PC-9 (cell line): ENCODE measurements at regions not wholly inside any gene's neighbourhood (a gene's known extent, or its start where the extent isn't known, plus 50 kb on each side); places are given as distances from the start of the nearest gene placed in this dataset.

Source experiments
- BruUV-seq: library from RNA; stranded (reverse); fragments of 400-500 nt; replicated peaks from 2 replicates; lab custom pipeline; 2021; lab: Mats Ljungman, UMichigan
- CTCF ChIA-PET: fragments of 300-600 bp; sonication (Branson Sonifier 250); formaldehyde crosslinking; loops from one replicate; lab custom pipeline; 2022; ENCODE audit warnings: antibody characterized with exemption; lab: Charles Lee
- POLR2A ChIA-PET: fragments of 300-600 bp; sonication (Branson Sonifier 250); formaldehyde crosslinking; loops from one replicate; lab custom pipeline; 2022; ENCODE audit warnings: antibody characterized with exemption; ENCODE audit not compliant: unreplicated experiment; lab: Charles Lee
- DNase-seq, 2 experiments: peaks; one replicate each; pipeline versions ENCODE4 v3.0.0 to v3.0.0-alpha.2; 2015 to 2022; ENCODE audit warnings: mixed read lengths in 1 of 2
- H2AFZ ChIP-seq: fragments of 200-600 bp; sonication (generic); 2 replicates; pipeline ENCODE4 v1.8.1; 2017; ENCODE audit warnings: antibody characterized with exemption
- H3F3A ChIP-seq: fragments of 200-600 bp; sonication (generic); 2 replicates; pipeline ENCODE4 v1.8.1; 2017; ENCODE audit warnings: antibody characterized with exemption, mild to moderate bottlenecking, low read depth; ENCODE audit not compliant: insufficient read depth
- H3K27ac ChIP-seq: fragments of 200-600 bp; sonication (generic); 2 replicates; pipeline ENCODE4 v1.6.1; 2016; ENCODE audit warnings: mixed run types
- H3K27me3 ChIP-seq: fragments of 200-600 bp; sonication (generic); 2 replicates; pipeline ENCODE4 v1.6.1; 2016; ENCODE audit warnings: low read depth, mixed run types; ENCODE audit not compliant: insufficient read depth
- H3K36me3 ChIP-seq: fragments of 200-600 bp; sonication (generic); 2 replicates; pipeline ENCODE4 v1.6.1; 2016; ENCODE audit warnings: low read depth, mixed run types
- H3K4me1 ChIP-seq: fragments of 200-600 bp; sonication (generic); replicated peaks from 2 replicates; pipeline ENCODE4 v1.6.1; 2016; ENCODE audit warnings: mixed run types; ENCODE audit not compliant: insufficient read depth
- H3K4me2 ChIP-seq: fragments of 200-600 bp; sonication (generic); 2 replicates; pipeline ENCODE4 v1.6.1; 2017; ENCODE audit warnings: mixed run types
- H3K4me3 ChIP-seq: fragments of 200-600 bp; sonication (generic); 2 replicates; pipeline ENCODE4 v1.6.1; 2016; ENCODE audit warnings: mixed run types
- H3K79me2 ChIP-seq: fragments of 200-600 bp; sonication (generic); 2 replicates; pipeline ENCODE4 v1.6.1; 2017; ENCODE audit warnings: low read depth, mixed run types
- H3K9me2 ChIP-seq: fragments of 200-600 bp; sonication (generic); 2 replicates; pipeline ENCODE4 v1.8.1; 2017; ENCODE audit warnings: mild to moderate bottlenecking; ENCODE audit not compliant: insufficient read depth
- H3K9me3 ChIP-seq: fragments of 200-600 bp; sonication (generic); 2 replicates; pipeline ENCODE4 v1.8.1; 2016; ENCODE audit warnings: low read depth; ENCODE audit not compliant: insufficient read depth
- H4K20me1 ChIP-seq: fragments of 200-600 bp; sonication (generic); 2 replicates; pipeline ENCODE4 v1.8.1; 2017; ENCODE audit not compliant: insufficient read depth
- EZH2 ChIP-seq: fragments of 200-600 bp; sonication (generic); IDR thresholded peaks from 2 replicates; pipeline ENCODE4 v1.8.0; 2017; ENCODE audit warnings: antibody characterized with exemption, low read depth
- intact Hi-C: fragments of 100-400 bp; cut with micrococcal nuclease; formaldehyde crosslinking; loops from one replicate; pipeline ENCODE4 v1.10.0; 2022; ENCODE audit not compliant: unreplicated experiment
- TF ChIP-seq, protein P1 (sequence below): fragments of 200-600 bp; sonication (generic); conservative IDR thresholded peaks from 2 replicates; pipeline ENCODE4 v1.6.1; 2017; ENCODE audit warnings: mixed run types, antibody characterized with exemption, mild to moderate bottlenecking, moderate library complexity

- Histone ChIP-seq H2AFZ (no peak overlapping the region), H3K4me3 (no peak overlapping the region), H3K9me3 (no peaks in the 10 kb centered on the region), H3K4me2 (no peak overlapping the region), H4K20me1 (no peaks in the 10 kb centered on the region), H3K9me2 (no peaks in the 10 kb centered on the region), H3K79me2 (no peaks in the 10 kb centered on the region), H3K27ac (no peak overlapping the region), H3K36me3 (no peaks in the 10 kb centered on the region), H3K4me1 (no peaks in the 10 kb centered on the region), H3F3A (no peaks in the 10 kb centered on the region), H3K27me3 (no peaks in the 10 kb centered on the region)
- POLR2A ChIA-PET: no interaction called here
- DNase-seq: no peak
- CTCF ChIA-PET: no interaction called here
- intact Hi-C loops: no loop called here
- no TSS peak for BruUV-seq
- no peak for TF ChIP-seq EZH2
- TF ChIP-seq, protein P1, sequence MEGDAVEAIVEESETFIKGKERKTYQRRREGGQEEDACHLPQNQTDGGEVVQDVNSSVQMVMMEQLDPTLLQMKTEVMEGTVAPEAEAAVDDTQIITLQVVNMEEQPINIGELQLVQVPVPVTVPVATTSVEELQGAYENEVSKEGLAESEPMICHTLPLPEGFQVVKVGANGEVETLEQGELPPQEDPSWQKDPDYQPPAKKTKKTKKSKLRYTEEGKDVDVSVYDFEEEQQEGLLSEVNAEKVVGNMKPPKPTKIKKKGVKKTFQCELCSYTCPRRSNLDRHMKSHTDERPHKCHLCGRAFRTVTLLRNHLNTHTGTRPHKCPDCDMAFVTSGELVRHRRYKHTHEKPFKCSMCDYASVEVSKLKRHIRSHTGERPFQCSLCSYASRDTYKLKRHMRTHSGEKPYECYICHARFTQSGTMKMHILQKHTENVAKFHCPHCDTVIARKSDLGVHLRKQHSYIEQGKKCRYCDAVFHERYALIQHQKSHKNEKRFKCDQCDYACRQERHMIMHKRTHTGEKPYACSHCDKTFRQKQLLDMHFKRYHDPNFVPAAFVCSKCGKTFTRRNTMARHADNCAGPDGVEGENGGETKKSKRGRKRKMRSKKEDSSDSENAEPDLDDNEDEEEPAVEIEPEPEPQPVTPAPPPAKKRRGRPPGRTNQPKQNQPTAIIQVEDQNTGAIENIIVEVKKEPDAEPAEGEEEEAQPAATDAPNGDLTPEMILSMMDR: no peak
Observed at GRCh38 chr18:34357944-34358580, 133.3 kb upstream of the NOL4 start.

DNA sequence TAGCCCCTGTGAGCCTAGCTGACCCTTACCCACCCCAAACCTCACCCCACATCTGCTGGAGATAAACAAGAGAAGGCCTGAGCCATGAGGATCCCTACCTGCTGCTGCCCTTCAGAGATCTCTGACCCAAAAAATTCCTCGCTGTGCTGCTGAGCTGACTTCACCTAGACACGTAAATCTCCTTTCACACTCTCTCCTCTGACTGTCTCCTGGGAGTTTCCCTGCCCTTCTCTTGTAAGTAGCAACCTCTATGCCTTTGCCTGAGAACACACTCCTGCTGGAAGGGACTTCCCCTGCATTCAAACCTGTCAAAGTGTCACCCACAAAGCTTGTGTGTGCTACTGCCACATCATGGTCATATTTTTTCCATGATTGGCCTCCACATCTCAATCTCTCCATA is 134.2 kb upstream of the NOL4 start:
- no peak overlapping the region for H3K4me3 ChIP-seq
- POLR2A ChIA-PET: no interaction called here
- H3K27me3 ChIP-seq: no peaks in the 10 kb centered on the region
- no peaks in the 10 kb centered on the region for H3K9me2 ChIP-seq
- no TSS peak for BruUV-seq
- no peak overlapping the region for H2AFZ ChIP-seq
- DNase-seq: no peak
- H3K79me2 ChIP-seq: no peaks in the 10 kb centered on the region
- H4K20me1 ChIP-seq: no peaks in the 10 kb centered on the region
- CTCF ChIA-PET: no interaction called here
- no peak overlapping the region for H3K27ac ChIP-seq
- TF ChIP-seq EZH2: no peak
- TF ChIP-seq, protein P1: no peak
- H3K36me3 ChIP-seq: no peaks in the 10 kb centered on the region
- intact Hi-C loops: no loop called here
- H3K9me3 ChIP-seq: no peaks in the 10 kb centered on the region
- no peaks in the 10 kb centered on the region for H3K4me1 ChIP-seq
- H3F3A ChIP-seq: no peaks in the 10 kb centered on the region
- H3K4me2 ChIP-seq: no peak overlapping the region

DNA sequence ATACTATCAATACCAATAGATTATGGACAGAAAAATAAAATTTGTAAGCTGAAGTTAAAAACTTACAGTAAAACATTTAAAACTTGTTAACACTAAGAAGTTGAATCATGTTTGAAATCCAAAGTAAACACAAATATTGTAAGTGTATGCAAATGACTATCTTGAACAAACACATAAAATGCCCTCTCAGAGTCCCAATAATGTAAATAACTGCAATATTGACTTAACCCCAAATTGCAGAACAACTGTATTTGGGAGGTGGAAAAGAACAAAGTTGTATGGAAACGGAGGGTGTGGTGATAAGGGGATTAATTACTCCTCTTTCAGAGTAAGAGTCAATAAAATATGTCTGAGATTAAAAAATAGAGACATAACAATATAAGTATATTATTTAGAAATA is 140.0 kb upstream of the NOL4 start:
- Histone ChIP-seq H2AFZ (no peak overlapping the region), H3K4me1 (no peaks in the 10 kb centered on the region), H3F3A (no peaks in the 10 kb centered on the region), H3K36me3 (no peaks in the 10 kb centered on the region), H3K9me3 (no peaks in the 10 kb centered on the region), H3K9me2 (no peaks in the 10 kb centered on the region), H3K27ac (no peak overlapping the region), H3K4me3 (no peak overlapping the region), H3K79me2 (no peaks in the 10 kb centered on the region), H4K20me1 (no peaks in the 10 kb centered on the region), H3K4me2 (no peak overlapping the region), H3K27me3 (no peaks in the 10 kb centered on the region)
- ChIA-PET CTCF (no interaction called here), POLR2A (no interaction called here)
- DNase-seq: no peak
- no TSS peak for BruUV-seq
- TF ChIP-seq, protein P1: no peak
- no peak for TF ChIP-seq EZH2
- intact Hi-C loops: no loop called here
